ENCODE measurements at regions not wholly inside any gene's neighbourhood (a gene's known extent, or its start where the extent isn't known, plus 50 kb on each side); places are given as distances from the start of the nearest gene placed in this dataset.

DNA sequence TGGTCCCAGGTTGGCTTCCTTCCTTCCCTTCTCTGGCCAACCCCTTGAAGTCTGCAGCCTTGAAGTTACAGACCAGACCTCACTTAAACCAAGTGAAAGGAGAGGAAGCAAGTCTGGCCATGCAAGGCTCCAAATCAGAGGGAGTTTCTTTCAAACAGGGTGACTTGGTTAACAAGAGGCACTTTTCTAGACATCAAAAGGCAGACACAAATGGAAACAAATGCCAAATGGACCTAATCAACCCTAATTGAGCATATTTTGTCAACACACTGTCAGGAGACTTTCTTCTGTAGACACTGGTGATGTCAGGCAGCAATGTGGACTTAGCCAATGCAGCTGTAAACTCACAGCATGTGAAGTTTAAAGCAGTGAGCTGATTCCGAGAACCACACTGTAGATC lies 282.7 kb upstream of the FZD8 start:
- TF ChIP-seq, protein P1, sequence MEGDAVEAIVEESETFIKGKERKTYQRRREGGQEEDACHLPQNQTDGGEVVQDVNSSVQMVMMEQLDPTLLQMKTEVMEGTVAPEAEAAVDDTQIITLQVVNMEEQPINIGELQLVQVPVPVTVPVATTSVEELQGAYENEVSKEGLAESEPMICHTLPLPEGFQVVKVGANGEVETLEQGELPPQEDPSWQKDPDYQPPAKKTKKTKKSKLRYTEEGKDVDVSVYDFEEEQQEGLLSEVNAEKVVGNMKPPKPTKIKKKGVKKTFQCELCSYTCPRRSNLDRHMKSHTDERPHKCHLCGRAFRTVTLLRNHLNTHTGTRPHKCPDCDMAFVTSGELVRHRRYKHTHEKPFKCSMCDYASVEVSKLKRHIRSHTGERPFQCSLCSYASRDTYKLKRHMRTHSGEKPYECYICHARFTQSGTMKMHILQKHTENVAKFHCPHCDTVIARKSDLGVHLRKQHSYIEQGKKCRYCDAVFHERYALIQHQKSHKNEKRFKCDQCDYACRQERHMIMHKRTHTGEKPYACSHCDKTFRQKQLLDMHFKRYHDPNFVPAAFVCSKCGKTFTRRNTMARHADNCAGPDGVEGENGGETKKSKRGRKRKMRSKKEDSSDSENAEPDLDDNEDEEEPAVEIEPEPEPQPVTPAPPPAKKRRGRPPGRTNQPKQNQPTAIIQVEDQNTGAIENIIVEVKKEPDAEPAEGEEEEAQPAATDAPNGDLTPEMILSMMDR (IDR thresholded peaks at IDR 0.05): no peak
- TF ChIP-seq POLR2A (IDR thresholded peaks at IDR 0.05) (no peak), EP300 (IDR thresholded peaks at IDR 0.05) (no peak)
